SJCRH30 (cell line): ENCODE measurements at regions not wholly inside any gene's neighbourhood (a gene's known extent, or its start where the extent isn't known, plus 50 kb on each side); places are given as distances from the start of the nearest gene placed in this dataset.
"Not testable (repeated sequence)": the region's sequence is repeated elsewhere in the genome, so short reads cannot be mapped to it uniquely, and the experiment has no call there.

Source experiments
- DNase-seq, 2 experiments: peaks; one replicate each; pipeline ENCODE4 v3.0.0-alpha.2; 2015 to 2020
- H3K27ac ChIP-seq: fragments of 250-450 bp; sonication (Bioruptor Pico); 2 replicates; pipeline ENCODE4 v1.5.1; 2020; ENCODE audit warnings: mild to moderate bottlenecking, moderate library complexity
- H3K27me3 ChIP-seq: fragments of 250-450 bp; sonication (Bioruptor Pico); 2 replicates; pipeline ENCODE4 v1.5.1; 2020; ENCODE audit warnings: mild to moderate bottlenecking, moderate library complexity
- H3K36me3 ChIP-seq: fragments of 250-450 bp; sonication (Bioruptor Pico); 2 replicates; pipeline ENCODE4 v1.5.1; 2020; ENCODE audit warnings: mild to moderate bottlenecking, moderate library complexity
- H3K4me1 ChIP-seq: fragments of 250-450 bp; sonication (Bioruptor Pico); 2 replicates; pipeline ENCODE4 v1.5.1; 2020; ENCODE audit warnings: mild to moderate bottlenecking, moderate library complexity
- H3K4me3 ChIP-seq: fragments of 250-450 bp; sonication (Bioruptor Pico); 2 replicates; pipeline ENCODE4 v1.5.1; 2020; ENCODE audit warnings: mild to moderate bottlenecking, moderate library complexity
- H3K9me3 ChIP-seq: fragments of 250-450 bp; sonication (Bioruptor Pico); replicated peaks from 2 replicates; pipeline ENCODE4 v1.5.1; 2020; ENCODE audit warnings: mild to moderate bottlenecking, moderate library complexity

- no peaks in the 10 kb centered on the region for H3K27me3 ChIP-seq
- no peaks in the 10 kb centered on the region for H3K9me3 ChIP-seq
- H3K27ac ChIP-seq, result no peak overlapping the region
- no peak for DNase-seq
- H3K4me1 ChIP-seq, result peaks cover 9% of the 10 kb centered on the region
- H3K4me3 ChIP-seq, result no peak overlapping the region
- H3K36me3 ChIP-seq, result no peaks in the 10 kb centered on the region
These were observed 312.3 kb upstream of the DKK2 start for GRCh38 chr4:107348188-107349050.

- Histone ChIP-seq H3K9me3 (no peaks in the 10 kb centered on the region), H3K36me3 (no peaks in the 10 kb centered on the region), H3K4me1 (no peaks in the 10 kb centered on the region), H3K27me3 (no peaks in the 10 kb centered on the region), H3K4me3 (no peak overlapping the region), H3K27ac (no peak overlapping the region)
- no peak for DNase-seq
These were observed 297.4 kb upstream of the DKK2 start for GRCh38 chr4:107333518-107333917.

- not testable (repeated sequence) for H3K27ac ChIP-seq, H3K36me3 ChIP-seq, H3K9me3 ChIP-seq, H3K4me1 ChIP-seq, H3K27me3 ChIP-seq, DNase-seq, H3K4me3 ChIP-seq
These were observed 296.5 kb upstream of the DKK2 start for GRCh38 chr4:107332656-107333055.

DNA sequence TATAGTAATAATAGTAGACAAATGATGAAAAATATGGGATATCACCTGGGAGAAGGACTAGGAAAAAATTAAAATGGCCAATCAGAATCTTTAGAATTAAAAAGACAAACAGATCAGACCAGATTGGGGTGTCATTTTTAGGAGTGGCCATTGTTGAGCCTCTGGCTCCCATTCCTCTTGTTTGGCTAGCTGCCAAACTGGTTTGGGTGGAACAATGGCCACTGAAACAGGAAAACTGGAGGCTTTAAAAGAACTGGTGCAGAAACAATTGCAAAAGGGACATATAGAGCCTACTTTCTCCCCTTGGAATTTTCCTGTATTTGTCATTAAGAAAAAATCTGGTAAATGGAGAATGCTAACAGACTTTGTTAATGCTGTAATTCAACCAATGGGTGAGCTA lies 294.8 kb upstream of the DKK2 start:
- DNase-seq, result peak in 1 of 2 experiments; percentile 15
- Histone ChIP-seq H3K9me3 (no peaks in the 10 kb centered on the region), H3K27me3 (no peaks in the 10 kb centered on the region), H3K27ac (no peak overlapping the region), H3K4me3 (no peak overlapping the region), H3K36me3 (no peaks in the 10 kb centered on the region), H3K4me1 (no peaks in the 10 kb centered on the region)

- H3K36me3 ChIP-seq, result no peaks in the 10 kb centered on the region
- no peaks in the 10 kb centered on the region for H3K4me1 ChIP-seq
- no peak overlapping the region for H3K27ac ChIP-seq
- H3K4me3 ChIP-seq, result no peak overlapping the region
- H3K9me3 ChIP-seq, result no peaks in the 10 kb centered on the region
- no peak for DNase-seq
- H3K27me3 ChIP-seq, result no peaks in the 10 kb centered on the region
These were observed 283.3 kb upstream of the DKK2 start for GRCh38 chr4:107319386-107319785.

- no peak overlapping the region for H3K4me3 ChIP-seq
- no peaks in the 10 kb centered on the region for H3K27me3 ChIP-seq
- no peak for DNase-seq
- no peaks in the 10 kb centered on the region for H3K9me3 ChIP-seq
- H3K4me1 ChIP-seq, result no peaks in the 10 kb centered on the region
- no peak overlapping the region for H3K27ac ChIP-seq
- no peaks in the 10 kb centered on the region for H3K36me3 ChIP-seq
These were observed 282.0 kb upstream of the DKK2 start for GRCh38 chr4:107318078-107318477.

DNA sequence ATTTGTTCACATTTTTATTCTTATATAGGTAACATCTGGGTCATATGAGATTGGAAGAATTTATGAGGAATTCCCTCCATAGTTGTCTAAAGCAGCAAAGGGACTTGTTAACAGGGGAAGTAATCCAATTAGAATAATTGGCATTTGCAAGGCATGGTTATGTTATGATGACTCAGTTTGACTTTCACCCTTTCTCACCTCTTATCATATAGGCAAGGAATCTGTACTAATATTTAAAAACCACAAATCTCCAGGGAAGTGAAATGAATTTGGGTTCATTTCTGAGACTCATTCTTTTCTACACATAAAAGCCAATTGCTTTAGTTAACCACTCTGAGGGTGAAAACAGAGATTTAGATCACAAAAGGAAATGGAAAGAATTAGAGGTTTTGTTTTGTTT lies 281.5 kb upstream of the DKK2 start:
- Histone ChIP-seq H3K4me3 (no peak overlapping the region), H3K9me3 (no peaks in the 10 kb centered on the region), H3K4me1 (no peaks in the 10 kb centered on the region), H3K36me3 (no peaks in the 10 kb centered on the region), H3K27me3 (no peaks in the 10 kb centered on the region), H3K27ac (no peak overlapping the region)
- DNase-seq, result no peak

DNA sequence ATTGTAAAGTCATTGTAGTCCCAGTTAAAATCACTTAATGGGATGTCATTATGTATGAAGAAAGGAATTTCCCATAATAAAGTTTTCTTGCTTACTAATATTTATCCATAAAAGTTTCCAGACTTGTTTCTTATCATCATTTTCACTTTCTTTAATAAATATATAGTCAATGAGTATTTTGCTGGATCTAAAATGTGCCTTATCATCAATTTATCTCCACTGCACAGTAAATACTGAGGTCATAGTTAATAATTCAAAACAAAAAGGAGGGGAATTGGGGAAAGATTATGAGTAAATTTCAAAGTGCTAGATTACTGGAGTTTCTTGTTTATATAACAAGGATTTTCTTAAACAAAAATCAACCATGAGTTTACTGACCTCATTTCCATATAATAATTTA lies 279.5 kb upstream of the DKK2 start:
- H3K4me3 ChIP-seq, result no peak overlapping the region
- no peaks in the 10 kb centered on the region for H3K9me3 ChIP-seq
- H3K27ac ChIP-seq, result no peak overlapping the region
- DNase-seq, result no peak
- no peaks in the 10 kb centered on the region for H3K27me3 ChIP-seq
- H3K36me3 ChIP-seq, result no peaks in the 10 kb centered on the region
- no peaks in the 10 kb centered on the region for H3K4me1 ChIP-seq

- Histone ChIP-seq H3K4me3 (no peak overlapping the region), H3K4me1 (no peaks in the 10 kb centered on the region), H3K9me3 (no peaks in the 10 kb centered on the region), H3K36me3 (no peaks in the 10 kb centered on the region), H3K27me3 (no peaks in the 10 kb centered on the region), H3K27ac (no peak overlapping the region)
- DNase-seq, result no peak
These were observed 278.0 kb upstream of the DKK2 start for GRCh38 chr4:107314156-107314555.

DNA sequence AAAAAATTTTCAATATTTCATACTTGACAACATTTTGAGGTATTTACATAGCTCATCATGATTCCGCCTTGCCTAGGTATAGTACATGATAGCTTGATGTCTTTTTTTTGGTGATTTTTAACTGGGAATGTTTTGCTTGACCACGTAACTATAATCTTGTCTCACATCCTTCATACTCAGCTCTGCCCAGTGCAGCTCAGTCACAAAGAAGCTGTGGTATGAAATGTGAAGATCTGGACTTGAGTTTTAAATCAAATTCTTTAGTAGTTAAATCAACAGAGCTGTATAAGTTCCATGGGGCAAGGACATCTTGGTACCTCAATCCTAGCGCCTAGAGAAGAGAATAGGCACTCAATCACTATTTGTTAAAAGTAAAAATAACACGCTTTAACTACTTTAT lies 276.3 kb upstream of the DKK2 start:
- no peak overlapping the region for H3K4me3 ChIP-seq
- no peaks in the 10 kb centered on the region for H3K9me3 ChIP-seq
- H3K27ac ChIP-seq, result no peak overlapping the region
- H3K36me3 ChIP-seq, result no peaks in the 10 kb centered on the region
- H3K27me3 ChIP-seq, result no peaks in the 10 kb centered on the region
- DNase-seq, result no peak
- no peaks in the 10 kb centered on the region for H3K4me1 ChIP-seq

DNA sequence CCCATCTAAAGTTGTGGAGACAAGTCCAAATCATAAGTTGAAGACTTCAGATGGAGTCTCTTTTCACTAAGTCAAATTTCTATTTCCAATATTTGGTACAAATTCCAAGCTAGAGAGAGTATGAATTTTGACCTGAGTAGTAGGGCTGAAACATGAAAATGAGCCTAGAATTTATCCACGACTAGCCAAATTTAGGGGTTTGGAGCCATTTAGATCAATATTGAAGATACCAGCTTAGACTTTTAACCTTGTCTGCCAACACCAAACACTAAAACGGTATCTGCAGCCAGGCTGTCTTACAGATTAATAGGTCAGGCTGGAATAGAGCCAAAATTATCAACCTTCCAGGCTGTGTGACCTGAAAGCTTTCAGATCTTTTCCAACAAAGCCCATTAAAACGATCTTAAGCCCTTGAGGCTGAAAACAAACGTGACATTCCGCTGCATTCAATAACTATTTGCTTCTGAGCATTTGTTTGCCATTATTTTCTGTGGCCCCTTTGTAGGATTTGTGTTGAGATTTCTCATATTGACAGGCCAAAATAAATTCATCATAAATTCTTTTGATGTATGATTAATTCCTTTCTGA lies 268.7 kb upstream of the DKK2 start:
- H3K27me3 ChIP-seq, result no peaks in the 10 kb centered on the region
- H3K4me3 ChIP-seq, result no peak overlapping the region
- no peaks in the 10 kb centered on the region for H3K4me1 ChIP-seq

GRCh38 chr4:107299646-107300045 lies 263.5 kb upstream of the DKK2 start:
- Histone ChIP-seq H3K36me3 (no peaks in the 10 kb centered on the region), H3K4me1 (no peaks in the 10 kb centered on the region), H3K4me3 (no peak overlapping the region), H3K27me3 (no peaks in the 10 kb centered on the region), H3K27ac (no peak overlapping the region), H3K9me3 (no peaks in the 10 kb centered on the region)
- no peak for DNase-seq

More for the DNA sequence above, 268.7 kb upstream of the DKK2 start:
- H3K27ac ChIP-seq, result no peak overlapping the region
- no peaks in the 10 kb centered on the region for H3K36me3 ChIP-seq
- DNase-seq, result no peak
- no peaks in the 10 kb centered on the region for H3K9me3 ChIP-seq

- peak in 1 of 2 experiments; percentile 30 for DNase-seq
- H3K4me1 ChIP-seq, result no peaks in the 10 kb centered on the region
These were observed 256.9 kb upstream of the DKK2 start for GRCh38 chr4:107292979-107293378.

DNA sequence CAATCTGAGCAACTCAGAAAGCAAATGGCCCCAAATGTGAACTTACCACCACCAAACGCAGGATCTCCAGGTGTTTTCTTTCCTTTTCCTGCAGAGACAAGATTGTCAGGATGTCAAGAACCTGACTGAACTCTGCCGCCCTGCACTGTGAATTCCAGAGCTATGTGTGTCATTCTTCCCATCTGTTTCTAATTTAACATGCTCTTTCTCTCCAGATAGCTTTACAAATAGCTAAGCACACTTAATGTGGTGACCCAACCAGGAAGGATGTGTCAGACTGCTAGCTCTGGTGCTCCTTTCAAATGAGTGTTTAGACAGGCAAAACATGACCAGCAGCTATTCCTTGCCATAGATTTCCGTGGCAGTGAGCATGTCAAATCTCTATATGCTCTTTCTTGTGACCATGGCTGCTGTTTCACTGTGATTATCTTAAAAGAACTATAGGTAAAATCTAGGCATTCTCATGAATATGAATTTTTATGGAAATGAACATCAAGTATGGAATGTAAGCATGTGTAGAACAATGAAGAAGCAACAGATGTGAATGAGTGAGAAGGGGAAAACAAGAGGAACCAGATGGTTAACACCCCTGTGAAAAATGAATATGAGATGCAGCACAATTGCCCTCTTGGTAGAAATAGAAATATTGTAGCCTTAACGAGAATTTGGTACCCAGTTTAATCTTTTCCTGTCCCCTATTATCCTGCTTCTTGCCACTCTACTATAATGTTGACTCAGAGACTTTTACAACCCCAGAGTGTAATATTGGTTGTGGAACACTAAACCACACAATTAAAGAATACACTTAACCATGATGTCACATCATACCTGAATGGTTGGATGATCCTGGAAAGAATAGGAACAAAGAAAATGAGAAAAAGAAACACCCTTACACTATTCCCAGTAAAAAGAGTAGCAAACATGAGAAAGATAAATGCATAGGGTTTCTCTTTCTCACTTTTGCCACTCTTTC lies 247.8 kb upstream of the DKK2 start:
- H3K9me3 ChIP-seq, result no peaks in the 10 kb centered on the region
- no peaks in the 10 kb centered on the region for H3K27me3 ChIP-seq
- peak overlapping the region; percentile 13 for H3K4me3 ChIP-seq
- DNase-seq, result peak; percentile 53 to 64
- H3K27ac ChIP-seq, result peak overlapping the region; percentile 76
- H3K36me3 ChIP-seq, result no peaks in the 10 kb centered on the region
- peaks cover 30% of the 10 kb centered on the region for H3K4me1 ChIP-seq

More at GRCh38 chr4:107292979-107293378, 256.9 kb upstream of the DKK2 start:
- no peaks in the 10 kb centered on the region for H3K36me3 ChIP-seq
- no peaks in the 10 kb centered on the region for H3K27me3 ChIP-seq
- H3K27ac ChIP-seq, result no peak overlapping the region
- no peaks in the 10 kb centered on the region for H3K9me3 ChIP-seq
- H3K4me3 ChIP-seq, result no peak overlapping the region

DNA sequence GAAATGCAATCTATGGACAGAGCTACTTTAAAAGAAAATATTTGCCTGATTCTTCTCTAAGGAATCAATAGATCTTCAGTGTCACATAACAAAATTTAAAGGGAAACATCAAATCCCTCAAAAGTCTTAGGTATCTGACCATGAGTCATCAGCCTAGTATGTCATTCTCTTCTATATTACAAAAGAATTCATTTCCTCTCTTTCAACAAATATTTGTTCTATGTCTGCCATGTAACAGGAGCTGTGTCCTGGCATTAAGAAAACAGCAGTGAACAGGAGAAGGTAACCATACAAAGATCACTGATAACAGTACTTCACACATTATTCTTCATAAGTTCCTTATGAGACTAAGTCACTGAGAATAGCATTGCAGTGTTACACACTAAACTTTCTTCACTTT lies 243.6 kb upstream of the DKK2 start:
- Histone ChIP-seq H3K4me1 (peaks cover 33% of the 10 kb centered on the region), H3K36me3 (no peaks in the 10 kb centered on the region), H3K27ac (peak overlapping the region; percentile 40), H3K9me3 (no peaks in the 10 kb centered on the region), H3K4me3 (no peak overlapping the region), H3K27me3 (no peaks in the 10 kb centered on the region)
- DNase-seq, result no peak
